K562 (cell line): ENCODE measurements at regions not wholly inside any gene's neighbourhood (a gene's known extent, or its start where the extent isn't known, plus 50 kb on each side); places are given as distances from the start of the nearest gene placed in this dataset.
"Not testable (repeated sequence)": the region's sequence is repeated elsewhere in the genome, so short reads cannot be mapped to it uniquely, and the experiment has no call there.

Source experiments
- ATAC-seq: fragments of 200-7000 bp; cut with Tn5 transposase; 3 replicates; pipeline ENCODE4 v1.9.1; 2020; ENCODE audit warnings: moderate library complexity
- BruUV-seq: library from RNA; stranded (reverse); fragments of 400-500 nt; replicated peaks from 2 replicates; lab custom pipeline; 2021; lab: Mats Ljungman, UMichigan
- CTCF ChIA-PET: fragments of 300-600 bp; formaldehyde crosslinking; extraction: SDS; loops from one replicate; lab custom pipeline; 2021; ENCODE audit warnings: low intra/inter-chr PET ratio; lab: Yijun Ruan, JAX
- POLR2A ChIA-PET: fragments of 300-600, 350-650 bp; sonication (Branson Sonifier 250); formaldehyde crosslinking; extraction: SDS; loops from one replicate; lab custom pipeline; 2021; ENCODE audit warnings: antibody characterized with exemption, inconsistent platforms; lab: Yijun Ruan, JAX
- DNase-seq, 4 experiments: peaks; one replicate each; pipeline versions ENCODE4 v3.0.0 to v3.0.0-alpha.2; 2011 to 2018; ENCODE audit warnings: low spot score in 3 of 4, mixed read lengths in 3 of 4; ENCODE audit errors: extremely low read depth in 1 of 4
- FAIRE-seq: peaks from 2 replicates; lab custom pipeline; 2011; peaks lifted over from hg19 to GRCh38; lab: Jason Lieb, UNC
- H2AFZ ChIP-seq: 2 replicates; pipeline ENCODE4 v1.6.0; 2011; ENCODE audit warnings: low read depth, low read length, control low read depth, inconsistent platforms
- H3K27ac ChIP-seq: fragments of 200-600 bp; 3 replicates; pipeline ENCODE4 v1.8.0; 2011; ENCODE audit warnings: low read depth, mild to moderate bottlenecking, control low read depth, inconsistent platforms, low read length, moderate library complexity, mixed read lengths; ENCODE audit errors: extremely low read depth
- H3K27me3 ChIP-seq, 2 experiments: fragments of 300-600 bp in 1 of 2; 2 replicates in 1 of 2; 3 replicates in 1 of 2; pipeline versions ENCODE4 v1.6.0 to v1.8.0; 2011; ENCODE audit warnings: inconsistent platforms in 2 of 2, low read length in 2 of 2, mild to moderate bottlenecking in 1 of 2, mixed read lengths in 1 of 2, moderate library complexity in 1 of 2; ENCODE audit not compliant: control insufficient read depth in 2 of 2, insufficient read depth in 2 of 2
- H3K36me3 ChIP-seq: fragments of 300-600 bp; 3 replicates; pipeline ENCODE4 v1.8.0; 2011; ENCODE audit warnings: mild to moderate bottlenecking, low read length, inconsistent platforms; ENCODE audit not compliant: control insufficient read depth, insufficient read depth
- H3K4me1 ChIP-seq, 2 experiments: fragments of 200-600 bp in 1 of 2; replicated peaks in 1 of 2; 2 replicates in 1 of 2; 3 replicates in 1 of 2; pipeline versions ENCODE4 v1.5.1 to v1.8.0; 2011; ENCODE audit warnings: inconsistent platforms in 2 of 2, low read length in 2 of 2, mild to moderate bottlenecking in 1 of 2, mixed read lengths in 1 of 2, moderate library complexity in 1 of 2; ENCODE audit not compliant: control insufficient read depth in 2 of 2, insufficient read depth in 2 of 2
- H3K4me2 ChIP-seq: 2 replicates; pipeline ENCODE4 v1.6.1; 2011; ENCODE audit warnings: low read length, control low read depth, inconsistent platforms, mixed read lengths; ENCODE audit not compliant: insufficient read depth
- H3K4me3 ChIP-seq: fragments of 200-600 bp; sonication (generic), shearing (Covaris generic); 2 replicates; pipeline ENCODE4 v1.5.1; 2016; ENCODE audit warnings: control low read depth, inconsistent platforms
- H3K79me2 ChIP-seq: fragments of 200-600 bp; 3 replicates; pipeline ENCODE4 v1.8.0; 2011; ENCODE audit warnings: low read length, inconsistent platforms; ENCODE audit not compliant: control insufficient read depth, insufficient read depth
- H3K9ac ChIP-seq, 2 experiments: 2 replicates each; pipeline versions ENCODE4 v1.6.0 to v1.6.1; 2011; ENCODE audit warnings: low read depth in 2 of 2, low read length in 2 of 2, control low read depth in 1 of 2, inconsistent platforms in 1 of 2, mild to moderate bottlenecking in 1 of 2, mixed read lengths in 1 of 2; ENCODE audit not compliant: insufficient read depth in 1 of 2
- H3K9me1 ChIP-seq: one replicate; pipeline ENCODE4 v1.6.0; 2011; ENCODE audit warnings: inconsistent platforms, mild to moderate bottlenecking, low read length, moderate library complexity; ENCODE audit not compliant: control insufficient read depth, insufficient read depth
- H3K9me3 ChIP-seq: replicated peaks from 2 replicates; pipeline ENCODE4 v1.5.1; 2011; ENCODE audit warnings: low read depth, low read length, inconsistent platforms; ENCODE audit not compliant: control insufficient read depth, insufficient read depth
- H4K20me1 ChIP-seq: replicated peaks from 2 replicates; pipeline ENCODE4 v1.6.1; 2011; ENCODE audit warnings: low read length, inconsistent platforms, mixed read lengths; ENCODE audit not compliant: control insufficient read depth, insufficient read depth
- GTF2B ChIP-seq: IDR thresholded peaks from 2 replicates; pipeline ENCODE4 v1.6.1; 2011; ENCODE audit not compliant: insufficient read length; ENCODE audit errors: extremely low read depth
- HMG20A ChIP-seq: fragments of 450-650 bp; formaldehyde crosslinking; conservative IDR thresholded peaks from 2 replicates; pipeline ENCODE4 v1.4.0; 2020; ENCODE audit warnings: mild to moderate bottlenecking, mixed read lengths
- KLF16 ChIP-seq: IDR thresholded peaks from 2 replicates; pipeline ENCODE4 v1.6.1; 2016; ENCODE audit warnings: antibody characterized with exemption
- MTA2 ChIP-seq: fragments of 450-650 bp; IDR thresholded peaks from 2 replicates; pipeline ENCODE4 v1.6.1; 2016; ENCODE audit warnings: low read depth
- MTF1 ChIP-seq: fragments of 250-450 bp; sonication (Bioruptor Pico); IDR thresholded peaks from 2 replicates; pipeline ENCODE4 v1.9.0; 2021; ENCODE audit warnings: moderate library complexity, mild to moderate bottlenecking, inconsistent platforms, borderline replicate concordance
- PKNOX1 ChIP-seq: fragments of 450-650 bp; IDR thresholded peaks from 2 replicates; pipeline ENCODE4 v1.6.1; 2016
- PPARD ChIP-seq: fragments of 250-450 bp; sonication (Bioruptor Pico); IDR thresholded peaks from 2 replicates; pipeline ENCODE4 v1.8.0; 2022; ENCODE audit warnings: inconsistent platforms, mild to moderate bottlenecking, moderate library complexity
- PRMT5 ChIP-seq: sonication (generic); formaldehyde crosslinking; IDR thresholded peaks from 2 replicates; pipeline ENCODE4 v1.5.0; 2020; ENCODE audit warnings: missing genetic modification reagents
- ZC3H8 ChIP-seq: fragments of 450-650 bp; IDR thresholded peaks from 2 replicates; pipeline ENCODE4 v1.6.1; 2017
- ZNF174 ChIP-seq: fragments of 250-450 bp; sonication (Bioruptor Pico); IDR thresholded peaks from 2 replicates; pipeline ENCODE4 v1.4.0; 2020; ENCODE audit warnings: mild to moderate bottlenecking
- ZNF445 ChIP-seq: fragments of 250-450 bp; sonication (Bioruptor Pico); IDR thresholded peaks from 2 replicates; pipeline ENCODE4 v1.4.0; 2020; ENCODE audit warnings: low read depth, mild to moderate bottlenecking, moderate library complexity
- WGBS: fragments of 100-300 bp; shearing (Covaris generic); methylation state at CpG from one replicate; pipeline ENCODE4 v1.1.6; 2016; ENCODE audit warnings: low coverage, mixed read lengths; ENCODE audit not compliant: insufficient coverage; ENCODE audit errors: missing lambda C conversion rate; 5-methylcytosine and 5-hydroxymethylcytosine counted together
- in situ Hi-C: fragments of 300-500 bp; cut with MboI; formaldehyde crosslinking; loops from 4 replicates; pipeline ENCODE4 v1.15.0; 2018; ENCODE audit warnings: inconsistent platforms, mixed read lengths
- intact Hi-C: fragments of 100-400 bp; cut with micrococcal nuclease; formaldehyde crosslinking; loops from 2 replicates; pipeline ENCODE4 v1.14.2; 2022
- TF ChIP-seq, protein P1 (sequence below): fragments of 250-450 bp; sonication (Bioruptor Pico); IDR thresholded peaks from 2 replicates; pipeline ENCODE4 v1.9.0; 2021; ENCODE audit warnings: mild to moderate bottlenecking, inconsistent platforms

DNA sequence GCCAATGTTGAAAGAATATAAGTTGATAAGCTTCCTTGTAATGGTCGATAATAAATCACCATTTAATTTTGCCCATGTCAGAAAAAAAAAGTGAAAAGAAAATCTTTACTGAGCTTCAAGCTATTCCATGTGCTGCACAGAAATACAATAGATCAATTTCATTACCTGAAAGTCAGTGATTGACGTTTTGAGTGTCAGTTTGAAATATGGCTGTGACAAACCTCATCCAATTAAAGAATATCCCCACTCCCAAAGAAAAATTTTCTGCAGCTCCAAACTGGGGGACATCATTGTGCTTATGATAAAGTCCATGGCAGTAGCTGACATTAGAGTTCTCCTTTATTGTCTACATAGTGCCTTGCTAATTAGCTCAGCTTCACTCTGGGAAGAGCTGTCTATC, 184.8 kb upstream of the RPRM start (continued):
- TF ChIP-seq MTF1 (CRISPR knock-in tag), result no peak
- TF ChIP-seq ZNF174 (CRISPR knock-in tag), result no peak

DNA sequence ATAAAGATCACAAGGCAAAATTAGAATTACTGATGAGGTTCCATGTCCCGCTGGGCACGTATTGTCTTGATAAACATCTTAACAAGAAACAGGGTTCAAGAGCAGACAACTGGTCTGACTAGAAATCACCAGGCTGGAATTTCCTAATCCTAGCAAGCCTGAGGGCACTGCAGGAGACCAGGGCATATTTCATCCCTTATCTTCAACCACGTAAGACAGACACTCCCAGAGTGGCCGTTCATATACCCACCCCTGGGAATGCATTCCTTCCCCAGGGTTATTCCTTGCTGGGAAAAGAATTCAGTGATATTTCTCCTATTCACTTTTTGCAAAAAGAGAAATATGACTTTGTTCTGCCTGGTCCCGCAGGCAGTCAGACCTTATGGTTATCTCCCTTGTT, 185.4 kb upstream of the RPRM start:
- H3K27ac ChIP-seq, ATAC-seq, H3K9me1 ChIP-seq, H3K36me3 ChIP-seq, H3K9ac ChIP-seq, in situ Hi-C loops, H2AFZ ChIP-seq, FAIRE-seq, BruUV-seq, intact Hi-C loops, H4K20me1 ChIP-seq, POLR2A ChIA-PET, DNase-seq, H3K4me3 ChIP-seq, H3K27me3 ChIP-seq, H3K9me3 ChIP-seq, H3K79me2 ChIP-seq, H3K4me1 ChIP-seq, H3K4me2 ChIP-seq, CTCF ChIA-PET: not testable (repeated sequence)
- WGBS, result 3% methylated on average over 5 of the region's 5 CpGs

DNA sequence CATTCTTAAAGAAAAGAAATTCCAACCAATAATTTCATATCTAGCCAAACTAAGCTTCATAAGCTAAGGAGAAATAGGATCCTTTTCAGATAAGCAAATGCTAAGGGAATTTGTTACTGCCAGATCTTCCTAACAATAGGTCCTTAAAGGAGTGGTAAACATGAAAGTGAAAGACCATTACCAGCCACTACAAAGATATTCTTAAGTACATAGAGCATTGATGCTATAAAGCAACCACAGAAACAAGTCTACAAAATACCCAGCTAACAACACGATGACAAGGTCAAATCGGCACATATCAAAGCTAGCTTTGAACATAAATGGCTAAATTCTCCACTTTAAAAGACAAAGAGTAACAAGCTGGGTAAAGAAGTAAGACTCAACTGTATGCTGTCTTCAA, 188.9 kb upstream of the RPRM start:
- FAIRE-seq (no peak), DNase-seq (no peak), ATAC-seq (no peak)
- Histone ChIP-seq H3K4me1 (no peaks in the 10 kb centered on the region), H3K27me3 (no peaks in the 10 kb centered on the region), H2AFZ (no peak overlapping the region), H4K20me1 (no peaks in the 10 kb centered on the region), H3K9ac (no peak overlapping the region), H3K79me2 (no peaks in the 10 kb centered on the region), H3K9me1 (no peaks in the 10 kb centered on the region), H3K36me3 (no peaks in the 10 kb centered on the region), H3K4me3 (no peak overlapping the region), H3K9me3 (no peaks in the 10 kb centered on the region; the same call in none of the 2 replicates), H3K4me2 (no peak overlapping the region), H3K27ac (no peak overlapping the region)
- no TSS peak for BruUV-seq
- ChIA-PET CTCF (no interaction called here), POLR2A (no interaction called here)
- intact Hi-C loops, result no loop called here
- in situ Hi-C loops, result no loop called here
- 0% methylated on average over 2 of the region's 2 CpGs for whole genome bisulfite sequencing
- no peak for TF ChIP-seq ZC3H8
- TF ChIP-seq PKNOX1, result no peak
- TF ChIP-seq, protein P1, sequence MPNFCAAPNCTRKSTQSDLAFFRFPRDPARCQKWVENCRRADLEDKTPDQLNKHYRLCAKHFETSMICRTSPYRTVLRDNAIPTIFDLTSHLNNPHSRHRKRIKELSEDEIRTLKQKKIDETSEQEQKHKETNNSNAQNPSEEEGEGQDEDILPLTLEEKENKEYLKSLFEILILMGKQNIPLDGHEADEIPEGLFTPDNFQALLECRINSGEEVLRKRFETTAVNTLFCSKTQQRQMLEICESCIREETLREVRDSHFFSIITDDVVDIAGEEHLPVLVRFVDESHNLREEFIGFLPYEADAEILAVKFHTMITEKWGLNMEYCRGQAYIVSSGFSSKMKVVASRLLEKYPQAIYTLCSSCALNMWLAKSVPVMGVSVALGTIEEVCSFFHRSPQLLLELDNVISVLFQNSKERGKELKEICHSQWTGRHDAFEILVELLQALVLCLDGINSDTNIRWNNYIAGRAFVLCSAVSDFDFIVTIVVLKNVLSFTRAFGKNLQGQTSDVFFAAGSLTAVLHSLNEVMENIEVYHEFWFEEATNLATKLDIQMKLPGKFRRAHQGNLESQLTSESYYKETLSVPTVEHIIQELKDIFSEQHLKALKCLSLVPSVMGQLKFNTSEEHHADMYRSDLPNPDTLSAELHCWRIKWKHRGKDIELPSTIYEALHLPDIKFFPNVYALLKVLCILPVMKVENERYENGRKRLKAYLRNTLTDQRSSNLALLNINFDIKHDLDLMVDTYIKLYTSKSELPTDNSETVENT (CRISPR knock-in tag), result no peak
- TF ChIP-seq PPARD (CRISPR knock-in tag), result no peak
- no peak for TF ChIP-seq MTA2
- no peak for TF ChIP-seq KLF16
- TF ChIP-seq HMG20A, result no peak
- TF ChIP-seq ZNF445 (CRISPR knock-in tag), result no peak
- no peak for TF ChIP-seq PRMT5 (CRISPR knock-in tag)
- TF ChIP-seq GTF2B, result no peak
